Stimulated activated CD8-positive, alpha-beta memory T cell treated with anti-CD3 and anti-CD28 coated beads, Interleukin-4, amount 100 ng/mL, for 24 hours (primary cell): ENCODE measurements at regions not wholly inside any gene's neighbourhood (a gene's known extent, or its start where the extent isn't known, plus 50 kb on each side); places are given as distances from the start of the nearest gene placed in this dataset.

Experiments
- DNase-seq: peaks from one replicate; pipeline ENCODE4 v3.0.0-alpha.2; 2020; ENCODE audit warnings: low read depth

- DNase-seq = no peak
These were observed 209.2 kb downstream of the MATN1 start for GRCh38 chr1:30514137-30514654.

GRCh38 chr1:30513396-30514136 lies 209.8 kb downstream of the MATN1 start:
- DNase-seq = no peak

- DNase-seq = no peak
These were observed 210.5 kb downstream of the MATN1 start for GRCh38 chr1:30512914-30513265.

- DNase-seq = no peak
These were observed 211.1 kb downstream of the MATN1 start for GRCh38 chr1:30511991-30512913.

GRCh38 chr1:30511563-30511962 lies 211.8 kb downstream of the MATN1 start:
- DNase-seq = no peak

GRCh38 chr1:30511106-30511505 lies 212.3 kb downstream of the MATN1 start:
- DNase-seq = no peak

GRCh38 chr1:30509670-30510069 lies 213.7 kb downstream of the MATN1 start:
- DNase-seq = no peak

- no peak for DNase-seq
These were observed 214.8 kb downstream of the MATN1 start for GRCh38 chr1:30508611-30509010.

- no peak for DNase-seq
These were observed 215.3 kb downstream of the MATN1 start for GRCh38 chr1:30508175-30508448.

GRCh38 chr1:30507401-30508174 lies 215.8 kb downstream of the MATN1 start:
- no peak for DNase-seq

- no peak for DNase-seq
These were observed 216.4 kb downstream of the MATN1 start for GRCh38 chr1:30507016-30507312.

GRCh38 chr1:30506291-30507015 lies 216.9 kb downstream of the MATN1 start:
- no peak for DNase-seq

GRCh38 chr1:30505853-30506252 lies 217.5 kb downstream of the MATN1 start:
- no peak for DNase-seq

GRCh38 chr1:30492451-30492850 lies 230.9 kb downstream of the MATN1 start:
- DNase-seq = no peak

GRCh38 chr1:30491831-30492230 lies 231.6 kb downstream of the MATN1 start:
- no peak for DNase-seq

- no peak for DNase-seq
These were observed 232.8 kb downstream of the MATN1 start for GRCh38 chr1:30490554-30491053.

- no peak for DNase-seq
These were observed 233.5 kb downstream of the MATN1 start for GRCh38 chr1:30489737-30490389.

- no peak for DNase-seq
These were observed 235.0 kb downstream of the MATN1 start for GRCh38 chr1:30488324-30488913.

GRCh38 chr1:30487042-30487441 lies 236.3 kb downstream of the MATN1 start:
- no peak for DNase-seq

- no peak for DNase-seq
These were observed 238.3 kb downstream of the MATN1 start for GRCh38 chr1:30485072-30485471.

- no peak for DNase-seq
These were observed 238.7 kb downstream of the MATN1 start for GRCh38 chr1:30484668-30485067.
